H1 (cell line): ENCODE measurements at regions not wholly inside any gene's neighbourhood (a gene's known extent, or its start where the extent isn't known, plus 50 kb on each side); places are given as distances from the start of the nearest gene placed in this dataset.

Experiments
- CTCF ChIA-PET: fragments of 300-600 bp; sonication (Branson Sonifier 250); formaldehyde crosslinking; loops from one replicate; lab custom pipeline; 2021; ENCODE audit not compliant: partially characterized antibody; lab: Charles Lee
- POLR2A ChIA-PET: fragments of 300-600 bp; sonication (Branson Sonifier 250); formaldehyde crosslinking; loops from one replicate; lab custom pipeline; 2021; ENCODE audit warnings: inconsistent platforms; ENCODE audit not compliant: partially characterized antibody; lab: Charles Lee
- DNase-seq, 2 experiments: peaks; one replicate each; pipeline versions ENCODE4 v3.0.0 to v3.0.0-alpha.2; 2010 to 2022; ENCODE audit warnings: low spot score in 2 of 2, low read depth in 1 of 2, mixed read lengths in 1 of 2
- FAIRE-seq: peaks from 2 replicates; lab custom pipeline; 2011; peaks lifted over from hg19 to GRCh38; lab: Jason Lieb, UNC
- H2AFZ ChIP-seq: 2 replicates; pipeline ENCODE4 v1.8.1; 2012; ENCODE audit warnings: low read length, inconsistent platforms
- H2AK5ac ChIP-seq: 2 replicates; pipeline ENCODE4 v1.6.1; 2013; ENCODE audit warnings: low read depth, low read length
- H2BK120ac ChIP-seq: replicated peaks from 2 replicates; pipeline ENCODE3; 2013; ENCODE audit warnings: low read depth, low read length, inconsistent platforms
- H2BK12ac ChIP-seq: 2 replicates; pipeline ENCODE4 v1.6.1; 2013; ENCODE audit warnings: low read depth, low read length
- H2BK15ac ChIP-seq: 2 replicates; pipeline ENCODE4 v1.6.1; 2013; ENCODE audit warnings: low read length
- H2BK20ac ChIP-seq: 2 replicates; pipeline ENCODE4 v1.6.1; 2013; ENCODE audit warnings: low read length
- H2BK5ac ChIP-seq: 2 replicates; pipeline ENCODE4 v1.6.1; 2013; ENCODE audit warnings: low read depth, low read length
- H3K14ac ChIP-seq: 2 replicates; pipeline ENCODE4 v1.6.1; 2013; ENCODE audit warnings: inconsistent platforms; ENCODE audit not compliant: insufficient read length
- H3K18ac ChIP-seq: 2 replicates; pipeline ENCODE4 v1.6.1; 2013; ENCODE audit warnings: low read length; ENCODE audit errors: extremely low read depth
- H3K23ac ChIP-seq: 2 replicates; pipeline ENCODE4 v1.6.1; 2013; ENCODE audit warnings: inconsistent platforms; ENCODE audit not compliant: insufficient read length
- H3K23me2 ChIP-seq: 2 replicates; pipeline ENCODE4 v1.6.1; 2013; ENCODE audit warnings: low read depth, low read length
- H3K27ac ChIP-seq: 2 replicates; pipeline ENCODE4 v1.6.1; 2011; ENCODE audit warnings: low read depth, low read length, inconsistent platforms
- H3K27me3 ChIP-seq, 4 experiments: replicated peaks in 1 of 4; 1 replicate in 1 of 4; 2 replicates in 3 of 4; pipeline versions ENCODE4 v1.6.1 to v1.8.1; 2011 to 2013; ENCODE audit warnings: low read length in 3 of 4, mild to moderate bottlenecking in 3 of 4, inconsistent platforms in 2 of 4, mixed read lengths in 2 of 4, moderate library complexity in 1 of 4; ENCODE audit not compliant: control insufficient read depth in 3 of 4, insufficient read depth in 3 of 4; ENCODE audit errors: extremely low read depth in 1 of 4
- H3K36me3 ChIP-seq, 4 experiments: 2 replicates each; pipeline versions ENCODE4 v1.6.1 to v1.8.1; 2011 to 2013; ENCODE audit warnings: mild to moderate bottlenecking in 4 of 4, low read length in 3 of 4, moderate library complexity in 2 of 4, control low read depth in 1 of 4, inconsistent platforms in 1 of 4; ENCODE audit not compliant: insufficient read depth in 4 of 4, control insufficient read depth in 2 of 4
- H3K4ac ChIP-seq: replicated peaks from 2 replicates; pipeline ENCODE3; 2013; ENCODE audit warnings: low read length, low read depth, mixed read lengths, inconsistent platforms; ENCODE audit not compliant: insufficient read length
- H3K4me1 ChIP-seq, 4 experiments: replicated peaks in 1 of 4; 1 replicate in 1 of 4; 2 replicates in 3 of 4; pipeline versions ENCODE4 v1.6.1 to v1.8.1; 2011 to 2013; ENCODE audit warnings: low read length in 3 of 4, inconsistent platforms in 2 of 4, mixed read lengths in 1 of 4; ENCODE audit not compliant: insufficient read depth in 4 of 4, control insufficient read depth in 3 of 4
- H3K4me2 ChIP-seq, 2 experiments: 2 replicates each; pipeline versions ENCODE4 v1.6.1 to v1.8.1; 2011 to 2013; ENCODE audit warnings: low read depth in 2 of 2, low read length in 2 of 2, control low read depth in 1 of 2, inconsistent platforms in 1 of 2, mild to moderate bottlenecking in 1 of 2; ENCODE audit not compliant: insufficient read depth in 1 of 2
- H3K4me3 ChIP-seq, 4 experiments: fragments of 200-600, 300-600 bp in 1 of 4; sonication (generic), shearing (Covaris generic), sonication (Bioruptor Twin) in 1 of 4; 2 replicates each; pipeline versions ENCODE4 v1.5.1 to v1.8.1; 2011 to 2016; ENCODE audit warnings: low read length in 4 of 4, low read depth in 3 of 4, control low read depth in 2 of 4, inconsistent platforms in 2 of 4, mild to moderate bottlenecking in 2 of 4, mixed read lengths in 1 of 4, moderate library complexity in 1 of 4; ENCODE audit not compliant: insufficient read depth in 2 of 4; ENCODE audit errors: extremely low read depth in 1 of 4
- H3K56ac ChIP-seq: replicated peaks from 2 replicates; pipeline ENCODE3; 2013; ENCODE audit warnings: low read depth, mild to moderate bottlenecking, mixed read lengths, low read length, inconsistent platforms; ENCODE audit not compliant: insufficient read length
- H3K79me1 ChIP-seq: 2 replicates; pipeline ENCODE4 v1.6.1; 2013; ENCODE audit warnings: low read depth, low read length, control low read depth
- H3K79me2 ChIP-seq, 2 experiments: 2 replicates each; pipeline versions ENCODE4 v1.6.1 to v1.8.1; 2012 to 2013; ENCODE audit warnings: low read length in 2 of 2, mild to moderate bottlenecking in 2 of 2, inconsistent platforms in 1 of 2; ENCODE audit not compliant: insufficient read depth in 2 of 2, control insufficient read depth in 1 of 2
- H3K9ac ChIP-seq, 4 experiments: replicated peaks in 1 of 4; 1 replicate in 1 of 4; 2 replicates in 3 of 4; pipeline versions ENCODE4 v1.6.1 to v1.8.1; 2011 to 2013; ENCODE audit warnings: low read depth in 3 of 4, low read length in 3 of 4, control low read depth in 2 of 4, mild to moderate bottlenecking in 2 of 4, moderate library complexity in 2 of 4, inconsistent platforms in 1 of 4; ENCODE audit errors: extremely low read depth in 1 of 4
- H3K9me3 ChIP-seq, 2 experiments: 2 replicates each; pipeline versions ENCODE4 v1.6.1 to v1.8.1; 2012 to 2013; ENCODE audit warnings: mild to moderate bottlenecking in 2 of 2, moderate library complexity in 2 of 2, control low read depth in 1 of 2, inconsistent platforms in 1 of 2, low read depth in 1 of 2, low read length in 1 of 2, mixed read lengths in 1 of 2; ENCODE audit not compliant: insufficient read depth in 2 of 2
- H4K20me1 ChIP-seq, 2 experiments: replicated peaks in 1 of 2; 2 replicates each; pipeline versions ENCODE3 to v1.8.1; 2011 to 2013; ENCODE audit warnings: inconsistent platforms in 2 of 2, low read length in 2 of 2, mild to moderate bottlenecking in 1 of 2; ENCODE audit not compliant: insufficient read depth in 2 of 2, control insufficient read depth in 1 of 2
- H4K5ac ChIP-seq: 2 replicates; pipeline ENCODE4 v1.6.1; 2013; ENCODE audit warnings: low read length, low read depth, mixed read lengths, inconsistent platforms; ENCODE audit not compliant: insufficient read length
- H4K8ac ChIP-seq: 2 replicates; pipeline ENCODE4 v1.8.0; 2013; ENCODE audit warnings: mild to moderate bottlenecking, moderate library complexity, low read length, inconsistent platforms; ENCODE audit not compliant: insufficient read depth; ENCODE audit errors: extremely low read depth
- H4K91ac ChIP-seq: replicated peaks from 2 replicates; pipeline ENCODE3; 2013; ENCODE audit warnings: low read length, mixed read lengths, inconsistent platforms; ENCODE audit not compliant: insufficient read length
- KDM4A ChIP-seq: IDR thresholded peaks from one replicate; pipeline ENCODE4 v1.7.1; 2012; ENCODE audit warnings: low read depth, mild to moderate bottlenecking, moderate library complexity, low read length, inconsistent platforms; ENCODE audit not compliant: severe bottlenecking
- YY1 ChIP-seq: IDR thresholded peaks from 2 replicates; pipeline ENCODE4 v1.6.1; 2011; ENCODE audit warnings: low read depth, mild to moderate bottlenecking, low read length
- WGBS, 2 experiments: shearing (Covaris generic) in 1 of 2; methylation state at CpG; one replicate each; pipeline versions ENCODE4 v1.1.6 to v1.1.7; 2013 to 2015; ENCODE audit warnings: low lambda C conversion rate in 2 of 2, mixed read lengths in 2 of 2, inconsistent platforms in 1 of 2, low coverage in 1 of 2, missing lambda C conversion rate in 1 of 2; ENCODE audit not compliant: insufficient replicate concordance in 2 of 2, insufficient coverage in 1 of 2, insufficient read length in 1 of 2; ENCODE audit errors: extremely low coverage in 1 of 2, missing lambda C conversion rate in 1 of 2; 5-methylcytosine and 5-hydroxymethylcytosine counted together
- TF ChIP-seq, protein P1 (sequence below): IDR thresholded peaks from 2 replicates; pipeline ENCODE4 v1.6.1; 2012; ENCODE audit warnings: inconsistent platforms

DNA sequence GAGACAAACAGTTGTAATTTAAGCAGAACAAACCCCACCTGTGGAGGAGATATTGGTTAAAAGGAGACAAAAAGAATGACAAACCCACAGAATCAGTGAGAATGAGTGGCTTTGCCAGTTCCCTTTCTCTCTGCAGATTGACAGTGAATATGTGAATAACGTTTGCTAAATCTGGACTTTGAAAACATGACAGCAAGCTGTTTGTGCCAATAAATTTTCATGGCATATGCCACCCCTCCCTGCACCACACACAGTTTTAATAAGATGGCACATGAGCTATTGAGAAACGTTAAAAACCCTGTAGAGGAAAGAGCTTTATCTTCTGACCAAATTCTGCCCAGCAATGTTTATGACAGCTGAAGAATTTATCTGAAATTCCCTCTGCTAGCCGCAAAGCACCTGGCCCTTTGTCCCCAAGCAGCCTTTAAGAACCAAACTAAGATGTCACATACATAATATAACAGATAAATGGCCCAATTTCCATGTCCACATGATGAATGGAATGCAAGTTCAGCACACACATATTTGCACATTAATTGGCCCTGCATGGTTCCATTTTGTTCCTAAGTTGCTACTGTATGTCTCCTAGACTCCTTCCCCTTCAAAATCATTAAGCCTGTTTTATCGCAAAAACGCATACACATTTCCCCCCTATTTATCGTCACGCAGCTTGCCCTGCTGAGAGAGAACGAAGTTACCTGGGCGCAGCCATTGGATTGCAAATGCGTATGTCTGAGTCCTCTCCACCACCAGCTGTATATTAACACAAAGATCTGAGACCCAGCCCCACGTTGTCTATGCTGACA, 773.5 kb upstream of the EEF2KMT start:
- no peak overlapping the region for H3K23ac ChIP-seq
- H3K9ac ChIP-seq = no peak overlapping the region
- no peaks in the 10 kb centered on the region for H3K27me3 ChIP-seq
- no peak overlapping the region for H2BK120ac ChIP-seq
- H3K18ac ChIP-seq = no peak overlapping the region
- no peaks in the 10 kb centered on the region for H3K79me2 ChIP-seq
- no peak overlapping the region for H4K91ac ChIP-seq
- FAIRE-seq (peak; percentile 84), DNase-seq (no peak)
- H3K4me3 ChIP-seq = peak overlapping the region in 2 of 4 experiments; percentile 12 to 36; a peak in 2 of 8 replicates
- H3K9me3 ChIP-seq = no peaks in the 10 kb centered on the region
- no peaks in the 10 kb centered on the region for H3K79me1 ChIP-seq
- peaks cover 3 to 15% (median 5%) of the 10 kb centered on the region in 4 experiments; a peak in 5 of 7 replicates for H3K4me1 ChIP-seq
- H4K8ac ChIP-seq = no peak overlapping the region
- H4K5ac ChIP-seq = no peak overlapping the region
- H3K4ac ChIP-seq = no peak overlapping the region
- H2AFZ ChIP-seq = no peak overlapping the region
- ChIA-PET CTCF (interaction anchor here (1.2 kb wide), 1 partner anchor 153 kb away, joined by 3 read pairs; no protein-coding TSS in a partner anchor), POLR2A (no interaction called here)
- no peak overlapping the region; the same call in 1 of the 2 replicates for H3K27ac ChIP-seq
- no peak overlapping the region for H2BK20ac ChIP-seq
- 3% methylated on average over 11 of the region's 11 CpGs; no CpG with 5 or more reads in 1 of the 2 experiments for WGBS, 2 experiments
- H2BK5ac ChIP-seq = peak overlapping the region; percentile 21; the same call in 1 of the 2 replicates
- H2AK5ac ChIP-seq = no peak overlapping the region
- H4K20me1 ChIP-seq = no peaks in the 10 kb centered on the region
- no peak overlapping the region for H2BK12ac ChIP-seq
- H3K14ac ChIP-seq = no peak overlapping the region
- H3K23me2 ChIP-seq = no peaks in the 10 kb centered on the region; the same call in 1 of the 2 replicates
- TF ChIP-seq, protein P1, sequence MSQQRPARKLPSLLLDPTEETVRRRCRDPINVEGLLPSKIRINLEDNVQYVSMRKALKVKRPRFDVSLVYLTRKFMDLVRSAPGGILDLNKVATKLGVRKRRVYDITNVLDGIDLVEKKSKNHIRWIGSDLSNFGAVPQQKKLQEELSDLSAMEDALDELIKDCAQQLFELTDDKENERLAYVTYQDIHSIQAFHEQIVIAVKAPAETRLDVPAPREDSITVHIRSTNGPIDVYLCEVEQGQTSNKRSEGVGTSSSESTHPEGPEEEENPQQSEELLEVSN = peak; percentile 65; the same call in 1 of the 2 replicates
- TF ChIP-seq KDM4A (no peak), YY1 (0 out of 2 replicates have a peak, but pooled peaks have one; percentile 57)
- H2BK15ac ChIP-seq = no peak overlapping the region
- peak overlapping the region; percentile 58 to 63 for H3K4me2 ChIP-seq
- no peak overlapping the region for H3K56ac ChIP-seq
- H3K36me3 ChIP-seq = no peaks in the 10 kb centered on the region; a peak in 1 of 8 replicates
